Putamen (tissue), 1 donor: ENCODE measurements at regions not wholly inside any gene's neighbourhood (a gene's known extent, or its start where the extent isn't known, plus 50 kb on each side); places are given as distances from the start of the nearest gene placed in this dataset.

Source experiments
- DNase-seq: peaks from one replicate; pipeline ENCODE4 v3.0.0-alpha.2; 2016; ENCODE audit warnings: low spot score

- DNase-seq: no peak
These were observed 74.9 kb downstream of the MIAT start for GRCh38 chr22:26732284-26732683.

GRCh38 chr22:26734339-26735018 lies 77.1 kb downstream of the MIAT start:
- no peak for DNase-seq

GRCh38 chr22:26735019-26735409 lies 77.6 kb downstream of the MIAT start:
- no peak for DNase-seq

- no peak for DNase-seq
These were observed 79.9 kb downstream of the MIAT start for GRCh38 chr22:26737262-26737661.

GRCh38 chr22:26740253-26740652 lies 82.9 kb downstream of the MIAT start:
- no peak for DNase-seq

- no peak for DNase-seq
These were observed 85.8 kb downstream of the MIAT start for GRCh38 chr22:26743149-26743548.

- no peak for DNase-seq
These were observed 87.8 kb downstream of the MIAT start for GRCh38 chr22:26744892-26745808.

- no peak for DNase-seq
These were observed 88.9 kb downstream of the MIAT start for GRCh38 chr22:26746311-26746710.

GRCh38 chr22:26748845-26749244 lies 91.5 kb downstream of the MIAT start:
- peak; percentile 25 for DNase-seq

- DNase-seq: peak; percentile 60
These were observed 93.8 kb downstream of the MIAT start for GRCh38 chr22:26751217-26751616.

GRCh38 chr22:26753125-26753862 lies 95.9 kb downstream of the MIAT start:
- no peak for DNase-seq

GRCh38 chr22:26756675-26757293 lies 99.4 kb downstream of the MIAT start:
- DNase-seq: peak; percentile 42

- no peak for DNase-seq
These were observed 100.1 kb downstream of the MIAT start for GRCh38 chr22:26757496-26757895.

GRCh38 chr22:26762503-26763472 lies 105.4 kb downstream of the MIAT start:
- DNase-seq: no peak

- no peak for DNase-seq
These were observed 106.4 kb downstream of the MIAT start for GRCh38 chr22:26763633-26764361.

- no peak for DNase-seq
These were observed 109.3 kb downstream of the MIAT start for GRCh38 chr22:26766510-26767350.

GRCh38 chr22:26767351-26768155 lies 110.2 kb downstream of the MIAT start:
- DNase-seq: peak; percentile 60

- no peak for DNase-seq
These were observed 110.7 kb downstream of the MIAT start for GRCh38 chr22:26768156-26768515.

- no peak for DNase-seq
These were observed 111.6 kb downstream of the MIAT start for GRCh38 chr22:26768952-26769351.
